ENCODE measurements at regions not wholly inside any gene's neighbourhood (a gene's known extent, or its start where the extent isn't known, plus 50 kb on each side); places are given as distances from the start of the nearest gene placed in this dataset.
"Not testable (repeated sequence)": the region's sequence is repeated elsewhere in the genome, so short reads cannot be mapped to it uniquely, and the experiment has no call there.

- Histone ChIP-seq H3K9me3 (ENCODE audit: insufficient read depth, low read length) (no peaks in the 10 kb centered on the region), H3K27me3 (ENCODE audit: low read depth, low read length) (no peaks in the 10 kb centered on the region), H3K4me3 (ENCODE audit: low read length) (no peak overlapping the region), H3K36me3 (replicated peaks; ENCODE audit: low read depth, low read length) (no peaks in the 10 kb centered on the region), H3K9ac (ENCODE audit: low read length) (no peak overlapping the region), H3K4me1 (ENCODE audit: low read length) (no peaks in the 10 kb centered on the region), H2AFZ (ENCODE audit: low read depth, low read length) (no peak overlapping the region), H3K27ac (ENCODE audit: low read length) (no peak overlapping the region), H3K4me2 (ENCODE audit: low read length) (no peak overlapping the region), H3K79me2 (ENCODE audit: low read length) (no peaks in the 10 kb centered on the region), H4K20me1 (ENCODE audit: insufficient read depth, low read length) (no peaks in the 10 kb centered on the region)
- TF ChIP-seq EZH2phosphoT487 (IDR thresholded peaks at IDR 0.05; ENCODE audit: low read depth) (no peak), CTCF (IDR thresholded peaks at IDR 0.05; ENCODE audit: low read depth, low read length) (no peak)
These were observed 88.7 kb upstream of the TBL1X start for GRCh38 chrX:9376111-9376510.

GRCh38 chrX:9377216-9377615, 87.6 kb upstream of the TBL1X start:
- not testable (repeated sequence) for H2AFZ ChIP-seq (ENCODE audit: low read depth, low read length); H3K4me1 ChIP-seq (ENCODE audit: low read length); H3K4me3 ChIP-seq (ENCODE audit: low read length); H3K27ac ChIP-seq (ENCODE audit: low read length); H3K9ac ChIP-seq (ENCODE audit: low read length); H4K20me1 ChIP-seq (ENCODE audit: insufficient read depth, low read length); H3K36me3 ChIP-seq (replicated peaks; ENCODE audit: low read depth, low read length); H3K27me3 ChIP-seq (ENCODE audit: low read depth, low read length); H3K9me3 ChIP-seq (ENCODE audit: insufficient read depth, low read length); H3K79me2 ChIP-seq (ENCODE audit: low read length); H3K4me2 ChIP-seq (ENCODE audit: low read length)

- Histone ChIP-seq H3K9me3 (ENCODE audit: insufficient read depth, low read length) (no peaks in the 10 kb centered on the region), H3K9ac (ENCODE audit: low read length) (no peak overlapping the region), H3K27ac (ENCODE audit: low read length) (no peak overlapping the region), H2AFZ (ENCODE audit: low read depth, low read length) (no peak overlapping the region), H3K4me3 (ENCODE audit: low read length) (no peak overlapping the region), H3K4me2 (ENCODE audit: low read length) (no peak overlapping the region), H4K20me1 (ENCODE audit: insufficient read depth, low read length) (no peaks in the 10 kb centered on the region), H3K27me3 (ENCODE audit: low read depth, low read length) (no peaks in the 10 kb centered on the region), H3K4me1 (ENCODE audit: low read length) (no peaks in the 10 kb centered on the region), H3K36me3 (replicated peaks; ENCODE audit: low read depth, low read length) (no peaks in the 10 kb centered on the region), H3K79me2 (ENCODE audit: low read length) (no peaks in the 10 kb centered on the region)
- TF ChIP-seq CTCF (IDR thresholded peaks at IDR 0.05; ENCODE audit: low read depth, low read length) (no peak), EZH2phosphoT487 (IDR thresholded peaks at IDR 0.05; ENCODE audit: low read depth) (no peak)
These were observed 85.7 kb upstream of the TBL1X start for GRCh38 chrX:9378980-9379696.

GRCh38 chrX:9379697-9380551, 84.9 kb upstream of the TBL1X start:
- Histone ChIP-seq H3K4me1 (ENCODE audit: low read length) (no peaks in the 10 kb centered on the region), H3K27me3 (ENCODE audit: low read depth, low read length) (no peaks in the 10 kb centered on the region), H3K4me2 (ENCODE audit: low read length) (no peak overlapping the region), H3K27ac (ENCODE audit: low read length) (no peak overlapping the region), H4K20me1 (ENCODE audit: insufficient read depth, low read length) (no peaks in the 10 kb centered on the region), H3K9me3 (ENCODE audit: insufficient read depth, low read length) (no peaks in the 10 kb centered on the region), H2AFZ (ENCODE audit: low read depth, low read length) (no peak overlapping the region), H3K4me3 (ENCODE audit: low read length) (no peak overlapping the region), H3K36me3 (replicated peaks; ENCODE audit: low read depth, low read length) (no peaks in the 10 kb centered on the region), H3K9ac (ENCODE audit: low read length) (no peak overlapping the region), H3K79me2 (ENCODE audit: low read length) (no peaks in the 10 kb centered on the region)
- TF ChIP-seq CTCF (IDR thresholded peaks at IDR 0.05; ENCODE audit: low read depth, low read length): no peak
- TF ChIP-seq EZH2phosphoT487 (IDR thresholded peaks at IDR 0.05; ENCODE audit: low read depth): no peak
